ENCODE measurements at regions not wholly inside any gene's neighbourhood (a gene's known extent, or its start where the extent isn't known, plus 50 kb on each side); places are given as distances from the start of the nearest gene placed in this dataset.

- intact Hi-C loops (cut with DNase I): no loop called here
Observed at GRCh38 chr5:103472830-103473229, 89.8 kb downstream of the NUDT12 start.

GRCh38 chr5:103472265-103472664, 90.3 kb downstream of the NUDT12 start:
- TF ChIP-seq POLR2AphosphoS5 (IDR thresholded peaks at IDR 0.05): no peak
- TF ChIP-seq POLR2A (IDR thresholded peaks at IDR 0.05): no peak
- TF ChIP-seq CTCF (IDR thresholded peaks at IDR 0.05): no peak
- H3K4me3 ChIP-seq: no peak overlapping the region
- no peak for DNase-seq (ENCODE audit: low spot score)
- 16% methylated on average over 1 of the region's 1 CpG for WGBS
- H3K27me3 ChIP-seq (replicated peaks; ENCODE audit: insufficient read depth): no peaks in the 10 kb centered on the region
- no peaks in the 10 kb centered on the region for H3K9me3 ChIP-seq
- no peak overlapping the region for H3K27ac ChIP-seq
- intact Hi-C loops (cut with DNase I): no loop called here
- H3K36me3 ChIP-seq: no peaks in the 10 kb centered on the region
- H3K4me1 ChIP-seq (replicated peaks): no peaks in the 10 kb centered on the region

More at GRCh38 chr5:103472830-103473229, 89.8 kb downstream of the NUDT12 start:
- Histone ChIP-seq H3K27me3 (replicated peaks; ENCODE audit: insufficient read depth) (no peaks in the 10 kb centered on the region), H3K4me3 (no peak overlapping the region), H3K9me3 (no peaks in the 10 kb centered on the region), H3K4me1 (replicated peaks) (no peaks in the 10 kb centered on the region), H3K27ac (no peak overlapping the region), H3K36me3 (no peaks in the 10 kb centered on the region)
- 74% methylated on average over 1 of the region's 1 CpG for WGBS
- no peak for TF ChIP-seq CTCF (IDR thresholded peaks at IDR 0.05)
- no peak for TF ChIP-seq POLR2A (IDR thresholded peaks at IDR 0.05)
- TF ChIP-seq POLR2AphosphoS5 (IDR thresholded peaks at IDR 0.05): no peak
- DNase-seq (ENCODE audit: low spot score): no peak

- intact Hi-C loops (cut with DNase I): no loop called here
- TF ChIP-seq CTCF (IDR thresholded peaks at IDR 0.05): no peak
- TF ChIP-seq POLR2A (IDR thresholded peaks at IDR 0.05): no peak
- no peak for TF ChIP-seq POLR2AphosphoS5 (IDR thresholded peaks at IDR 0.05)
Observed at GRCh38 chr5:103469288-103470040, 93.1 kb downstream of the NUDT12 start.

GRCh38 chr5:103467831-103468230, 94.8 kb downstream of the NUDT12 start:
- H3K27me3 ChIP-seq (replicated peaks; ENCODE audit: insufficient read depth): no peaks in the 10 kb centered on the region
- whole genome bisulfite sequencing: 69% methylated on average over 3 of the region's 3 CpGs
- H3K4me1 ChIP-seq (replicated peaks): no peaks in the 10 kb centered on the region
- no peak for DNase-seq (ENCODE audit: low spot score)
- intact Hi-C loops (cut with DNase I): no loop called here
- H3K27ac ChIP-seq: no peak overlapping the region
- TF ChIP-seq CTCF (IDR thresholded peaks at IDR 0.05): no peak
- TF ChIP-seq POLR2A (IDR thresholded peaks at IDR 0.05): no peak
- TF ChIP-seq POLR2AphosphoS5 (IDR thresholded peaks at IDR 0.05): no peak
- no peaks in the 10 kb centered on the region for H3K36me3 ChIP-seq
- no peaks in the 10 kb centered on the region for H3K9me3 ChIP-seq
- H3K4me3 ChIP-seq: no peak overlapping the region

More at GRCh38 chr5:103469288-103470040, 93.1 kb downstream of the NUDT12 start:
- no peaks in the 10 kb centered on the region for H3K36me3 ChIP-seq
- no peaks in the 10 kb centered on the region for H3K4me1 ChIP-seq (replicated peaks)
- WGBS: 82% methylated on average over 3 of the region's 3 CpGs
- no peaks in the 10 kb centered on the region for H3K9me3 ChIP-seq
- no peak overlapping the region for H3K4me3 ChIP-seq
- no peak for DNase-seq (ENCODE audit: low spot score)
- H3K27me3 ChIP-seq (replicated peaks; ENCODE audit: insufficient read depth): no peaks in the 10 kb centered on the region
- no peak overlapping the region for H3K27ac ChIP-seq

GRCh38 chr5:103466495-103466894, 96.1 kb downstream of the NUDT12 start:
- Histone ChIP-seq H3K27me3 (replicated peaks; ENCODE audit: insufficient read depth) (no peaks in the 10 kb centered on the region), H3K4me1 (replicated peaks) (no peaks in the 10 kb centered on the region), H3K27ac (no peak overlapping the region), H3K36me3 (no peaks in the 10 kb centered on the region), H3K4me3 (no peak overlapping the region), H3K9me3 (no peaks in the 10 kb centered on the region)
- intact Hi-C loops (cut with DNase I): no loop called here
- no peak for TF ChIP-seq CTCF (IDR thresholded peaks at IDR 0.05)
- no peak for DNase-seq (ENCODE audit: low spot score)

Measured in prostate gland (tissue), 2 donors.